Natural killer cell (primary cell): ENCODE measurements at regions not wholly inside any gene's neighbourhood (a gene's known extent, or its start where the extent isn't known, plus 50 kb on each side); places are given as distances from the start of the nearest gene placed in this dataset.

ENCODE experiments used
- ATAC-seq, 3 donors: fragments of 150-1000 bp in 2 of 3; fragments of 200-7000 bp in 1 of 3; cut with Tn5 transposase; 1 replicate in 1 of 3; 2 replicates in 2 of 3; pipeline ENCODE4 v1.10.0; 2021; ENCODE audit warnings: mild to moderate bottlenecking in 2 of 3, moderate library complexity in 2 of 3
- DNase-seq, 2 donors: peaks; one replicate each; pipeline versions ENCODE4 v3.0.0 to v3.0.0-alpha.2; 2013 to 2021; ENCODE audit warnings: mixed read lengths in 1 of 2
- H3K27ac ChIP-seq: one replicate; pipeline ENCODE4 v1.5.1; 2013; ENCODE audit warnings: mild to moderate bottlenecking, low read length
- H3K27me3 ChIP-seq: one replicate; pipeline ENCODE4 v1.6.1; 2013; ENCODE audit warnings: low read length; ENCODE audit not compliant: control insufficient read depth, insufficient read depth
- H3K36me3 ChIP-seq: one replicate; pipeline ENCODE4 v1.6.1; 2013; ENCODE audit warnings: low read length; ENCODE audit not compliant: control insufficient read depth, insufficient read depth
- H3K4me1 ChIP-seq: one replicate; pipeline ENCODE4 v1.6.1; 2013; ENCODE audit warnings: low read length; ENCODE audit not compliant: control insufficient read depth, insufficient read depth
- H3K4me3 ChIP-seq: one replicate; pipeline ENCODE4 v1.5.1; 2013; ENCODE audit warnings: low read length
- H3K9me3 ChIP-seq: one replicate; pipeline ENCODE4 v1.6.1; 2013; ENCODE audit warnings: low read length; ENCODE audit not compliant: control insufficient read depth, insufficient read depth
- H3K27ac Mint-ChIP-seq, 2 donors: one replicate each; pipeline ENCODE4 v1.8.0; 2022; ENCODE audit warnings: mild to moderate bottlenecking in 2 of 2, mixed read lengths in 2 of 2, moderate library complexity in 1 of 2
- H3K27me3 Mint-ChIP-seq, 2 donors: one replicate each; pipeline ENCODE4 v1.8.0; 2022; ENCODE audit warnings: low read depth in 2 of 2, mixed read lengths in 2 of 2
- H3K36me3 Mint-ChIP-seq: one replicate; pipeline ENCODE4 v1.8.0; 2022; ENCODE audit warnings: mixed read lengths
- H3K4me1 Mint-ChIP-seq, 2 donors: one replicate each; pipeline ENCODE4 v1.8.0; 2022; ENCODE audit warnings: mixed read lengths in 2 of 2
- H3K4me3 Mint-ChIP-seq: one replicate; pipeline ENCODE4 v1.8.0; 2022; ENCODE audit warnings: mild to moderate bottlenecking, moderate library complexity, mixed read lengths
- H3K9me3 Mint-ChIP-seq, 2 donors: one replicate each; pipeline ENCODE4 v1.8.0; 2022; ENCODE audit warnings: mixed read lengths in 2 of 2
- CTCF ChIP-seq: fragments of 200-600 bp; IDR thresholded peaks from one replicate; pipeline ENCODE4 v1.8.0; 2022; ENCODE audit warnings: antibody characterized with exemption
- WGBS: methylation state at CpG from one replicate; pipeline ENCODE4 v1.1.7; 2013; ENCODE audit warnings: missing lambda C conversion rate; ENCODE audit not compliant: insufficient coverage; 5-methylcytosine and 5-hydroxymethylcytosine counted together
- intact Hi-C: fragments of 100-400 bp; cut with micrococcal nuclease; formaldehyde crosslinking; loops from one replicate; pipeline ENCODE4 v1.14.2; 2022

- H3K36me3 ChIP-seq, result no peaks in the 10 kb centered on the region
- Mint-ChIP-seq H3K4me1 (peaks cover 27 to 28% of the 10 kb centered on the region in 2 donors), H3K9me3 (no peaks in the 10 kb centered on the region), H3K4me3 (peak overlapping the region; percentile 51), H3K27me3 (no peaks in the 10 kb centered on the region), H3K27ac (peak overlapping the region; percentile 45 to 68), H3K36me3 (no peaks in the 10 kb centered on the region)
- intact Hi-C loops, result no loop called here
- H3K27ac ChIP-seq, result peak overlapping the region; percentile 48
- peaks cover 6% of the 10 kb centered on the region for H3K4me1 ChIP-seq
- no peaks in the 10 kb centered on the region for H3K9me3 ChIP-seq
- DNase-seq (peak in 1 of 2 donors; percentile 38), ATAC-seq (peak; percentile 74 to 91 (median 80))
- no peak for TF ChIP-seq CTCF
- no peaks in the 10 kb centered on the region for H3K27me3 ChIP-seq
- no peak overlapping the region for H3K4me3 ChIP-seq
- WGBS, result 78% methylated on average over 2 of the region's 4 CpGs
Observed at GRCh38 chr3:106184540-106185457, 316.0 kb upstream of the CBLB start.

- WGBS, result no CpG with 5 or more reads among the region's 2 CpGs
- H3K4me3 ChIP-seq, result no peak overlapping the region
- no peaks in the 10 kb centered on the region for H3K36me3 Mint-ChIP-seq
- no peak for TF ChIP-seq CTCF
- H3K4me3 Mint-ChIP-seq, result no peak overlapping the region
- H3K9me3 Mint-ChIP-seq, result no peaks in the 10 kb centered on the region
- H3K27me3 ChIP-seq, result no peaks in the 10 kb centered on the region
- no peak overlapping the region for H3K27ac ChIP-seq
- H3K4me1 ChIP-seq, result peaks cover 6% of the 10 kb centered on the region
- no peak overlapping the region for H3K27ac Mint-ChIP-seq
- intact Hi-C loops, result no loop called here
- H3K4me1 Mint-ChIP-seq, result peaks cover 27 to 28% of the 10 kb centered on the region in 2 donors
- ATAC-seq (no peak), DNase-seq (no peak)
- H3K27me3 Mint-ChIP-seq, result no peaks in the 10 kb centered on the region
- H3K36me3 ChIP-seq, result no peaks in the 10 kb centered on the region
- H3K9me3 ChIP-seq, result no peaks in the 10 kb centered on the region
Observed at GRCh38 chr3:106185949-106186348, 317.1 kb upstream of the CBLB start.

- no peak for TF ChIP-seq CTCF
- Histone ChIP-seq H3K27me3 (no peaks in the 10 kb centered on the region), H3K36me3 (no peaks in the 10 kb centered on the region), H3K9me3 (no peaks in the 10 kb centered on the region), H3K27ac (no peak overlapping the region), H3K4me1 (peaks cover 2% of the 10 kb centered on the region), H3K4me3 (no peak overlapping the region)
- Mint-ChIP-seq H3K27me3 (no peaks in the 10 kb centered on the region), H3K36me3 (no peaks in the 10 kb centered on the region), H3K4me3 (no peak overlapping the region), H3K4me1 (peaks cover 10 to 11% of the 10 kb centered on the region in 2 donors), H3K9me3 (no peaks in the 10 kb centered on the region), H3K27ac (no peak overlapping the region)
- ATAC-seq (no peak), DNase-seq (no peak)
- 95% methylated on average over 2 of the region's 2 CpGs for WGBS
- intact Hi-C loops, result no loop called here
Observed at GRCh38 chr3:106190296-106190695, 321.5 kb upstream of the CBLB start.

- H3K9me3 ChIP-seq, result no peaks in the 10 kb centered on the region
- Mint-ChIP-seq H3K36me3 (no peaks in the 10 kb centered on the region), H3K9me3 (no peaks in the 10 kb centered on the region), H3K27me3 (no peaks in the 10 kb centered on the region), H3K27ac (no peak overlapping the region), H3K4me1 (peaks cover 2 to 5% of the 10 kb centered on the region in 2 donors), H3K4me3 (no peak overlapping the region)
- DNase-seq (no peak), ATAC-seq (no peak)
- H3K4me3 ChIP-seq, result no peak overlapping the region
- H3K27me3 ChIP-seq, result no peaks in the 10 kb centered on the region
- WGBS, result no CpG with 5 or more reads among the region's 1 CpG
- intact Hi-C loops, result no loop called here
- no peak overlapping the region for H3K27ac ChIP-seq
- no peak for TF ChIP-seq CTCF
- H3K36me3 ChIP-seq, result no peaks in the 10 kb centered on the region
- H3K4me1 ChIP-seq, result no peaks in the 10 kb centered on the region
Observed at GRCh38 chr3:106191211-106191610, 322.4 kb upstream of the CBLB start.
